ENCODE measurements at regions not wholly inside any gene's neighbourhood (a gene's known extent, or its start where the extent isn't known, plus 50 kb on each side); places are given as distances from the start of the nearest gene placed in this dataset.
"Not testable (repeated sequence)": the region's sequence is repeated elsewhere in the genome, so short reads cannot be mapped to it uniquely, and the experiment has no call there.

DNA sequence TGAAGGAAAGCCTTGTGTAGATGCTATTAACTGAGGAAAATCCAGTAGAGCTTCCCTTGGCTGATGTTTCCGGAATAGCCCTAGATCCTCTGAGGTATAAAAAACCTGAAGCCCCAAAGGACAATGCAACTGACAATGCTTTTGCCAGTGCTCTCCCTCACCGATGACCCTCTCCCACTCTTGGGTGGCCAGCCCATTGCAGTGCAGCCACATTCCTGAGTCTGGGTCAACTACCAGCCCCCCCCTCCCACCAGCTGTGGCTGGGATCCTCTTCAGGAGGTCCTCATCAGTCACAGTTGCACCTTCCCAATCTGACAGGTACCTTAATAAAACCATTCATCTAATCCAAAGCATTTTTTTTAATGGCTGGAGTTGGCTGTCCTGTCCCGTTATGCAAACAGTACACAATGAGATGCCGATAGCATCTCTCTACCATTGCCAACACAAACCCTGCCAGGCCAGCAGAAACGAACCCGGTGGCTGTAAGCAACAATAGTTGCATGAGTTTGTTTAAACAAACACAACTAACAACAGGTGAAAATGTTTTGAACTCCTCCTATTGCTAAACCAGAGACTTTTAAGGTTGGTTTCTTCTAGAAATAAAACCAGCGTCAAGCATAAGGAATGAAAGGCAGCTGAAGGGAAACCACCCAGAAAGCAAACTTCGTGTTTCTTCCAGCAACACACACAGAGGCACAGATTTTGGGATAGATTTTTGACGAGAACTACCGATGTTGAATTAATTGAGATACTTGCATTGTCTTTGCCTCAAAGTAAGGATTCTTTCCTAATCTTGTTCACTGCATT lies 128.3 kb upstream of the ARHGEF3 start:
- in situ Hi-C loops (cut with MboI; ENCODE audit: low sequenced_read_pairs), result no loop called here

DNA sequence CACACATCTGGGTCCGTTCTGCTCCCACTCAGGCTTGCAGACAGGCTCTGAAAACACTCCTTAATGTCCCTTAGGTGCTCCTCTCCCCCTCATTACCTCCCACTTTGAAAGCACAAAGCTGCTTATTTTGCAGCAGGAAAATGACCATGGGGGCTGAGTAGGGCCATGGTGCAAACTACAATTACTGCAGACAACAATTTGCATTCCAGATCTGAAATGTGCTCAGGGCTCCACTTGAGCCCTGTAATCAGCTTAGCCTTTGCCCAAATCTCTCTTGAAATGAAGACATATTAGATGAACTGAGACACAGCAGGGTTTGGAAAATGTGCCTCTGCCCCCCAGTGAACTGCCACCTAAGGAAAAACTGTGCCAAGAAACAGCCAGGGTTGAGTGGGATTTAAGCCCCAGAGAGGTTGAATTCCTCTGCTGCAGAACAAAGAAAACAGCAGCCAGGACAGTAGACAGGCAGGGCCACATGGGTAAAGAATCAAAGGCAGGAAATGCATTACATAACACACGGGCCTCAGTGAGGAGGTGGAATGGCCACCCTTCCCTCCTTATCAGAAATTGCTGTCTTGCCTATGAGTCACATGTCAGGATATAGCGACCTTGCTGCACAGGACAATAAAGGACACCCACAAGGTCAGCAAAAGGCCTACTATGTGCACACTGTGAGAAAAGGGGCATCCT lies 126.8 kb upstream of the ARHGEF3 start:
- in situ Hi-C loops (cut with MboI; ENCODE audit: low sequenced_read_pairs), result no loop called here

DNA sequence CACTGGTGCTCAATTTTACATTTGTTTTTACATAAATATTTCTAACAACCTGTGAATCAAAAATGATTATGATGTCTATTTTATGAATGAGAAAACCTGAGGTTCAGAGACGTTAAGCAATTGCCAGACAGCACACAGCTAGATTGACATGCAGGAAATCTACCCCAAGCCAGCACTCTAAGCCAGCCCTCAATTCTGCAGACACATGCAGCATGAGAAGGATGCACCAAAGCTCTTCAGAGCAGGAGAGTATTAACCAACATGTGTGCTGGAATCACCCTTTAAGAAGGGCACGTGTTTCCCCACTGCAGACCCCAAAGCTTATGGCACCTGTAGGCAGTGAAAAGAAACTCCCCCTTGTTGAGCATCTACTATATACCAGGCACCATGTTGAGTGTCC lies 126.1 kb upstream of the ARHGEF3 start:
- in situ Hi-C loops (cut with MboI; ENCODE audit: low sequenced_read_pairs), result no loop called here

DNA sequence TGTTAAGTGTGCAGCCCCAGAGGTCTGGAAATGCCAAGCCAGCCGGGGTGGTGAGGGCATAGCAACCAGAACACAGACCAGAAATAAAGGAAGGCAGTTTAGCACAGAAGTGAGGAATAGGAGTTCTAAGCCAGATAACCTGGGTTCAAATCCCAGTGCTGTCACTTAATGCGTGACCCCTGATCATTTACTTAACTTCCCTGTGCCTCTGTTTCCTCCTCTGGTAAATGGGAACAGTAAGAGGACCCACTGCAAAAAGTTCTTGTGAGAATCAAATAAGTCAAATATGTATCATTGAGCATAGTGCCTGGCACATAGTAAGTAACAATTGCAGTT lies 125.2 kb upstream of the ARHGEF3 start:
- in situ Hi-C loops (cut with MboI; ENCODE audit: low sequenced_read_pairs), result no loop called here

DNA sequence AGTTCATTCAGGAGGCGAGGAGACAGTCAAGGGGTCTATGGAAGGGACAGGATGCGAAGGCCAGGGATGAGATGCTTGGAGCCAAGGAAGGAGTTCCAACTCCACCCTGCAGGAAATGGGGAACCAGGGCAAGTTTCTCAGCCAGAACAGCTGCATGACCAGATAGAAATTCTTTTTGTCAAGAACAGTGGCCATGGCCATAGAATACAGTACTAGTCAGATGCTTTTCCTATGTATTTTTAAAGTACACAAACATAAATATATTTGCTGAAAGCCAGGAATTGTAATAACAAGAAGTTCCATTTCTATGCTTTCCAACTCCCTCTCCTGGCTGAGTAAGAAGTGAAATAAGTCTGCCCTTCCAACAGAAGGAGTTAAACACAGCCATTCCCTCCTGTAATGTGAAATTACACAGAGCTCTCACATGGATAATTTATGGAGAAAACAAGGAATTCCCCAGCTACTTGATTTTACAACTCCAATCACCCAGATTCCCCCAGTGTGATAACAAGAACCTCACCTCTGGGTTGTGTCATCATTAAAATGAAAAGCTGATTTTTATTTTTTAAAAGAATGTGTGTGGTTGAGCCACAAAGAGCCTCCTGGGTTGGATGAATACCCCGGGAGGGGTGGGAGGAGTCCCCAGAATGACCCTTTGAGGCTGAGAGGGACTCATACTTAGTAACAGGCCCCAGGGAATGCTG lies 124.6 kb upstream of the ARHGEF3 start:
- in situ Hi-C loops (cut with MboI; ENCODE audit: low sequenced_read_pairs), result no loop called here

DNA sequence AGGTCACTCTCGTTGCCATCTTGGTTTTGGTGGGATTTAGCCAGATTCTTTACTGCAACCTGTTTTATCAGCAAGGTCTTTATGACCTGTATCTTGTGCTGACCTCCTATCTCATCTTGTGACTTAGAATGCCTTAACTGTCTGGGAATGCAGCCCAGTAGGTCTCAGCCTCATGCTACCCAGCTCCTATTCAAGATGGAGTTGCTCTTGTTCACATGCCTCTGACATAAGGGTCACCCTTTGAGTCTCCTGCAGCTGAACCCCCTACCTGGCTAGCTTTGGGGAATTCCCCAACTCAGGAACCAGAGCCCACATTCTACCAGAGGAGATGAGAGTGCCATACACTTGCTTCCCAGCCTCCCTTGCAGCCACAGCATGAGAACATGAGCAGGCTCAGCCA lies 123.0 kb upstream of the ARHGEF3 start:
- in situ Hi-C loops (cut with MboI; ENCODE audit: low sequenced_read_pairs), result not testable (repeated sequence)

DNA sequence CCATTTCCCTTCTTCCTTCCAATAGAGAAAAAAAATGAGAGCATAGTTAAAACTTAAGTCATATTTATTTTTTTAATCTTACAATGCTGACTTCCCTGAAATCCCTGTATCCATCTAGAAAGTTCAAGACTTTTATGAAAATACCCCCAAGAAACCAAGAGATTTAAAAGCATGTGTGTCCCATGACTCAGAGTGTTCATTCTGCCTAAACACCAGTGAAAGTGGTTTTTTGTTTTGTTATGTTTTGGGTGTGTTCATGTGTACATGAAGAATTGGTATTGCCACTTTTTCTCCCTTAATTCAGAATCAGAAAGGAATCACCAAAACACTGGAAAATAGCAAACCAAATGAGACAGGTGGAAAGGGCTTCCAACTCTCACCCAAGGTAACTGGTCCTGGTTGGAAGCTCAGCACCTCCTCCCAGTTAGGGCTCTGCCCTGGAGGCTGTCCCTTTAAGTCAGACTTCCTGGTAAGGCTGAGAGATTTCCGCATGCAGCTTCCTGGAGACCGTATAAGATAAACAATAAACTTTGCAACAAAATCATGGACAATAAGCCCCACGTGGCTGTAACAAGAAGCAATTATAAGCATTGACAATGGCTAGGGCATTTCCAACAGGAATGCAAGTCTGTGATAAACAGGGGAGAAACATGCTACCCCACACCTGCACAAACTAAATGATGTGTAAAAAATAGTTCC lies 121.9 kb upstream of the ARHGEF3 start:
- in situ Hi-C loops (cut with MboI; ENCODE audit: low sequenced_read_pairs), result no loop called here

DNA sequence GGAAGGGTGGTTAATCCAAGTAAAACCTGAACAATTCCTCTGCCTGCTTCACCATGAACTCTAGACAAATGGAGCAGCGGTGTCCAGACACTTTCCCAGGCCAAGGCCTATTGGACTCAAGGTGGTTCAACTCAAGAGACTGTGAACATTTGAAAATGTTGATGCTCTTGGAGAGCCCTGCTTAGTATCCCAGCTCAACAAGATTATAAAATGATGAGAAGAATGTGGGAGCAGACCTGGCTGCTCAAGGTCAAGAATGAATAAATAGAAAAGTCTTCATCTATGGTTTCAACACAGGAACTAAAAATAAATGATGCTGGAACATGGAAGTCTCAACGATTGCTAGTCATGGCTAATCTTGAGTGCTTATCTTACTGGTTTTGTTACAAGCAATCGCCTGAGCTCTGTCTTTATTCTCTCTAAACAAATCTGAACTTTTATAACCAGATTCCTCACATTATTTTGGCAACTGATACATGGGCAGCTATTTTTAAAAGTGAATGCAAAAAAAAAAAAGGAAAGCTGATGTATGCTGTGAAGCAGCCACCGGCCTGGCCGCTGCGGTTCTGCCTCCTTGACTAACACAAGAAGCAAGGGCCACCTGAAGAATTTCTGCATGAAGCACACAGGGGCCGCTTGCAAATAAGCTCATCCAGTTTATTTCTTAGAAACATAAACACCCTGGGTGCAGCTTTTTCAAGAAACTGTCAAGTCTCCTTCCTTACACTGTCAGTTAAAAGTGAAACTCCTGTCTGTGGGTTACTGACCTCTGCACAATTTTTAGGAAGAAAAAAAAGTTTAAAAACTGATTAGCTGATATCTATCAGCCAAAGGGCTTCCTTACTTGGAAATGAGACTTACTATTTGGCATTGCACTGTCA lies 120.1 kb upstream of the ARHGEF3 start:
- in situ Hi-C loops (cut with MboI; ENCODE audit: low sequenced_read_pairs), result no loop called here

DNA sequence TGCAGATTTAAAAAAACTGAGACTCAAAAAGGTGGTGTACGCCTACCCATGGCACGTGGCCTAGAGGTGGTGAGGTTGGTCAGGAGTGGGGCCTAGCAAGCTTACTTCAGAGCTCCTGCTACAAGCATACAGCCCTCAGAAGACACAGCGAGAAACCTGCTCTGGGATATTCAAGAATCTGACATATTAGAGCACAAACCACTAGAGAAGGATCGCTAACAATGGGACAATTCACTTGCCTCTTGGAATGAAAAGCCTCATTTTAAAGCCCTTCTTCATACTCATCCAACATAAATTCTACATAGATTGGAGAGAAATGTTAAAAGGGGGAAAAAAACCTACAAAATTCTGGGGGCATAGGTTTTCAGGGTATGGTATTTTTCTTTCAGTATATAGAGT lies 118.0 kb upstream of the ARHGEF3 start:
- in situ Hi-C loops (cut with MboI; ENCODE audit: low sequenced_read_pairs), result no loop called here

DNA sequence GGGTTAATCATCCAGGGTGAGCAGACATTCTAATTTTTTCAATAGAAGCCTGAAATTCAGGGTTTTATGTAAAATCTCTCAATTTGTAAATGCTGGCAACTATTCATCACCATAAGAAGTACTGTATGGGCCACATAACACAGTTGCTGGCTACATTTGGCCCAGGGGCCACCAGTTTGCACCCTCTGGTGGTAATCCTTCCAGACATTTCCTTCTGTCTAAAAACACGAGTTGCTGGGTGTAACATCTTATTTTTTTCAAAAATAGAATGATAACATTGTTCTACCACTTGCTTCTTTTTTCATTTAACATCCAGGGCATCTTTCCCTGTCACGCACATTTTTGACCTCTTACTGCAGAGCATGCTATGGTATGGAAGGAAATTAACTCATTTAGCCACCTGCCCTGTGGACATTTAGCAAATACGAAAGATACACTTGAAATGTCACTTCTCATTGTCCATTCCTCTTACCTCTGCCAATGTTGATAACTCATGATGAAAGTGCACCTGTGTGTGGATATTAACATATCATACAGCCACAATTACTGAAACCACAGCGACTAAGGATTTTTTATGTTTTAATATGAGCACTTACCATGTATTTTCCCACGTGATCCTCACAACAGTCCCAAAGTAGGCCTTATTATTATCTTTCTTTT lies 117.5 kb upstream of the ARHGEF3 start:
- in situ Hi-C loops (cut with MboI; ENCODE audit: low sequenced_read_pairs), result no loop called here

DNA sequence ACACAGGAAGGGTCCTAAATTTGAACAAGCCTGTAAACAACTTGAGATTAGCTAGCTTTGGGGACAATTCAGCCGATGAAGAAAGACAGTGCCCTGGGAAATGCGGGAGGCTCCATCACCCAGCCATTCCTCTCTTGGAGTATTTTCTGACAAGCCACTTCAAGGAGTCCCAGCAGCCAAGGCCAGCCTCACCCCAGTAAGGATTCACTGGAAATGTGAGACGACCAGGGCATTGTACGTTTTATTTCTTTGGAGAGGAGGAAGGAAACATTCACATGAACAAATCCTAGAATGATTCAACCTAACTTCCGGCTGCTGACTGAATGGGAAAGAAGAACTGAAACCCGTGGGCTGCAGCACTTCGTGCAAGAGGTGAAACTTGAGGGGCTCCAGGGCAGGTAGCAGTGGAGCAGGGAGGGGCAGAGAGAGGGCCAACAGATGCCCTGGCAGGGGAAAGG lies 116.4 kb upstream of the ARHGEF3 start:
- in situ Hi-C loops (cut with MboI; ENCODE audit: low sequenced_read_pairs), result no loop called here

DNA sequence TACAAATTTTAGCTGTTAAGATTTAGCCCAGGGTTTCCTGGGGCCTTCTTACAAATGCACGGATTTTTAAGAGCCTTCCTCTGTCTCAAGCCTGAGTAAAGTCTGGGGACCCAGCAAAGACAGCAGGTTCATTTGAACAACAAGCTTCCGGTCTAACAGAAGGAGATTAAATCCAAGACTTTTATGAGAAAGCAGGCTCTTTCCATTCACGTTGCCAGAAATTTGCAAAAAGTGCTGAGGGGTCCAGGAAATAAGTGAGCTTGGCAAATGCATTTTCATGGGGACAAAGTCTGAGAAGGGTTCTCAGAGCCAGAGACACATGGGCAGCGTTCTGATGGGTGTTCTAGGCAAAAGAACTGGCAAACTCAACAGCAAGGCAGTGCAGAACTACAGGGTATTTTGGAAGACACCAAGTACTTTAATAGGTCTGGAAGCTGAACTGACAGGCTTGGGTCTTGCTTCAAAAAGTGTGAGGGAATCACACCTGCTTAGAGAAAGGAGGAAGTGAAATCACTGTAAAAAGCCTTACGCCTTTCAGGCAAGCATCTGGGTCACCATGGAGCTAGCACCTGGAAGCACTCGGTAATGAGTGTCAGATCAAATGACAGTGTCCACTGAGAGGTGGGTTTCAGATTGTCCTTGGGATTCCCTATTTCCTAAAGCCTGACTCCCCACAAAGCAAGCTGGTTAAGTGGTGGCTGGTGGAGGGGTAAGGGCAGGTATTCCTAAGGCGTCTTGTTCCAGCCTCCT lies 115.8 kb upstream of the ARHGEF3 start:
- in situ Hi-C loops (cut with MboI; ENCODE audit: low sequenced_read_pairs), result no loop called here

DNA sequence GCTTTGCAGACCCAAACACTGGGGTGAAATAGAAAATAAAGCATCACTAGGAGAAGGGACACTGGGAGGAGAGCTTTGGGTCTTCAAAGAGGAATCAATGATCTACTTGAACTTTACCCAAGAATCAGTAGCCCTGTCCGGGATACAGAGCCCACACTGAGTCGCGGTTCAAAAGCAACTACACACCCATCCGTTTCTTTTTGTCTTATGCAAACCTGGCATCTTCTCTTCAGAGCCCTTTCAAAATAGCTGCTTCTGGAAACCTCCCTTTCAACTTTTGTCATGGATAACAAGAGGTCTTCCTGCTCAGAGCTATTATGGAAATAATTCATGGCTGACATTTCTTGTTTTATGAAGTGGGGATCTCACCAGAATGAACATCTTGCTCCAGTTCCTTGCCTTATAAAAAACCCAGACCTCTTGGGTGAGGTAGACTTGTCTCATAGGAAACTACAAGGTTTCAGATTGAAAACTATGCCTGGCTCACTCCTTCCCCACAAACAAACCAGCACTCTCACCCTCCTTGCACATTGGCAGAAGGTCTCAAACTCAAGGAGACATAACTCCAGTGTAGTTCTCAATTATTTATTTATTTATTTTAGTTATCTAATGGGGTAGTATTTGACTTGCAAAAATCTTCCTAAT lies 115.1 kb upstream of the ARHGEF3 start:
- in situ Hi-C loops (cut with MboI; ENCODE audit: low sequenced_read_pairs), result no loop called here

DNA sequence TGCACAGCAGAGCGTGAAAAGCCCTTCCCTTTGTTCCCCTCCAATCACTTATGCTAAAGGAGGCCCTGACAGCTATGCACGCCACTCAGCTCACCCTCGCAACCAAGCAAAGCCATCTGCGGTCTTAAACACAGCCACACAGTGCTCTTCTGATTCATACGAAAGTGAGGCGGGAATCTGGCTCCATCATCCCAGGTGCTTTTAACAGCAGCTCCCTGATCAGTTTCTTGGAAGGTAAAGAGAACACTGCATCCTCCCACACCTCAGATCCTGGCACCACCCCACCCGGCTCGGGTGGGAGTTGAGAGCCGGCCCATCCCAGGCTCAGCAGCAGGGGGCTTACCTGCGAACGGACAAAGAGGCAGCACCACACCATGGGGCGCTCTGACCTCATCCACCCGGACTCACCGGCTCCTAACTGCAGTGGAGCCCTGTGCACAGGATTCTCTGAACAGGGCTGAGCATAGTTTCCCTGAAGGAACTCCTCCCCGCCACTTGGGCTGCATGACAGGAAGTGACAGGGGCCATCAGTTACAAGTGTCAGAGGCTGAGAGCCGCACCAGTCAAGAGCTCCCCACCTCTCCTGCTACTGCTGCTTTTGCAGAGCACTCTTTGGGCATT lies 114.3 kb upstream of the ARHGEF3 start:
- in situ Hi-C loops (cut with MboI; ENCODE audit: low sequenced_read_pairs), result no loop called here

DNA sequence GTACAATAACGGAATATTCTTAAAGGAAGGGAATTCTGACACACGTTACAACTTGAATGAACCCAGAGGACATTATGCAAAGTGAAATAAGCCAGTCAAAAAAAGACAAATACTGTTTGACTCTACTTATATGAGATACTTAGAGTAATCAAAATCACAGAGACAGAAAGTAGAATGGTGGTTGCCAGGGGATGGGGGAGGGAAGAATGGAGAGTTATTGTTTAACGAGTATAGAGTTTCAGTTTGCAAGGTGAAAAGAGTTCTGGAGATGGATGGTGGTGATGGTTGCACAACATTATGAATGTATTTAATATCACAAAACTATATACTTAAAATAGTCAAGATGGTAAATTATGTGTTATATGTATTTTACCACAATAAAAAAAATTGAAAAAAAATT lies 112.9 kb upstream of the ARHGEF3 start:
- in situ Hi-C loops (cut with MboI; ENCODE audit: low sequenced_read_pairs), result no loop called here

DNA sequence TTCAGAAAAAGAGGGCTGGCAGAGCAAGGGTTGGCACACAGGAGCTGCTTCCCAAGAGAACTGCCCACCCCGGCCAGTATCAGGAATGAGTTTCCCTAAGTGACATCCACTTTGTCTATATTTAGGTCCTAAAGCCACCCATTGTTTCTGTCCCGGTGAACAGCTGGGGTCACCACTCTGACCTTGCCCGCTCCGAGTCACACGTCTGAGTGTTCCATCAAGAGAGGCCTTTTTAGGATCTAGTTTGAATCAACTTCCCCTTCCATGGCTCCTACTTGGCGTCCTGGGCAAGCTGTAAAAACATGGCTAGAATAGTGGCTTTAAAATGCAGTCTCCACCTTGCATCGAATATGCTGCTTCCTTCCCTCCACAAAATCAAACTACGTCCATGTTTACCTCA lies 109.6 kb upstream of the ARHGEF3 start:
- in situ Hi-C loops (cut with MboI; ENCODE audit: low sequenced_read_pairs), result no loop called here

DNA sequence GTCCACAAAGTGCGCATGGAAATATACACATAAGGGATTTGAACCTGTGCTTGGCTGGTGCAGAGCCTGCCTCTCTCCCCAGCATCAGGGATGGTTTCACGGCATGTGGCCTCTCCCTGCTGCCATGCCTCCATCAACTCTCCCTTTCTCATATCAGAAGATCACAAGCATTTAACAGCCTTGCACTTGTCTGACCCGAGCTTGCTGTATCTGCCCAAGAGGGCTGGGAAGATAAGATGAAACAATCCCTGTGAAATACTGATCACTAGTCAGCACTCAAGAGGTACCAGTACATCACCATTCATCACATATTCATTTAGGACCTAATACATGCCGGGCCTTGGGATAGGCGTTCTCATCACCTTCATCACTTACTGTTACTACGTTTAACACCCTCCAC lies 107.6 kb upstream of the ARHGEF3 start:
- in situ Hi-C loops (cut with MboI; ENCODE audit: low sequenced_read_pairs), result no loop called here

DNA sequence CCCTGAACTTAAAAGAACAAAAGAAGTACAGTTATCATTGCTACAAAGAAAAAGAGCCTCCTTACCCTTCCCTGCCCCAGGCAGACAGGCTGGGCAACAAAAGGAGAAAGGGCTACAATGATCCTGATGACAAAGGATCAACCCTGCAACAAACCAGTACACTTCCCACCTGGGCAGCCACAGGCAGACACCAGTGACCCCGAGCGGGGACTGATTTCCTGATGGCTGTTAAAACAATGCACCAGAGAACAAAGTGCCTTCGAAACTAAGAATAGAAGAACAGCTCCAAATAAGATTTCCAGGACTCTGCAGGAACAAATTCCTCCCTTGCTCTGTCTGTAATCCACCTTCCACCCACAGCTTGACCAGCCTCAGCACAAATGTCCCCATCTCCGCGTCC lies 106.3 kb upstream of the ARHGEF3 start:
- in situ Hi-C loops (cut with MboI; ENCODE audit: low sequenced_read_pairs), result no loop called here
